A673 (cell line): ENCODE measurements at regions not wholly inside any gene's neighbourhood (a gene's known extent, or its start where the extent isn't known, plus 50 kb on each side); places are given as distances from the start of the nearest gene placed in this dataset.

Experiments used
- BruUV-seq: library from RNA; stranded (reverse); fragments of 400-500 nt; replicated peaks from 2 replicates; lab custom pipeline; 2021; lab: Mats Ljungman, UMichigan
- CTCF ChIA-PET: fragments of 300-600 bp; sonication (Branson Sonifier 250); formaldehyde crosslinking; loops from one replicate; lab custom pipeline; 2022; ENCODE audit warnings: antibody characterized with exemption; lab: Charles Lee
- POLR2A ChIA-PET: fragments of 300-600 bp; sonication (Branson Sonifier 250); formaldehyde crosslinking; loops from one replicate; lab custom pipeline; 2022; ENCODE audit warnings: antibody characterized with exemption; ENCODE audit not compliant: low non-redundant PET; lab: Charles Lee
- DNase-seq: peaks from one replicate; pipeline ENCODE4 v3.0.0-alpha.2; 2015; ENCODE audit warnings: low spot score
- H3K27ac ChIP-seq: fragments of 200-600 bp; sonication (generic); 2 replicates; pipeline ENCODE4 v1.5.1; 2016; ENCODE audit warnings: mixed run types, low read depth, mild to moderate bottlenecking, mixed read lengths, antibody characterized with exemption, low read length; ENCODE audit not compliant: poor library complexity, severe bottlenecking
- H3K27me3 ChIP-seq: fragments of 200-600 bp; sonication (generic); replicated peaks from 2 replicates; pipeline ENCODE4 v1.6.1; 2017; ENCODE audit warnings: mixed run types, low read depth, mild to moderate bottlenecking, mixed read lengths, antibody characterized with exemption, low read length; ENCODE audit not compliant: insufficient read depth, poor library complexity
- H3K36me3 ChIP-seq: fragments of 200-600 bp; sonication (generic); 2 replicates; pipeline ENCODE4 v1.6.1; 2016; ENCODE audit warnings: mixed run types, mild to moderate bottlenecking, mixed read lengths, antibody characterized with exemption, low read length; ENCODE audit not compliant: insufficient read depth, poor library complexity, severe bottlenecking
- H3K4me1 ChIP-seq: fragments of 200-600 bp; sonication (generic); 2 replicates; pipeline ENCODE4 v1.6.1; 2017; ENCODE audit warnings: mixed run types, mild to moderate bottlenecking, mixed read lengths, antibody characterized with exemption, low read length; ENCODE audit not compliant: insufficient read depth, poor library complexity, severe bottlenecking
- H3K4me3 ChIP-seq: fragments of 200-600 bp; sonication (generic); 2 replicates; pipeline ENCODE4 v1.5.1; 2016; ENCODE audit warnings: low read depth, mixed run types, mild to moderate bottlenecking, mixed read lengths, low read length; ENCODE audit not compliant: poor library complexity, severe bottlenecking
- H3K9me3 ChIP-seq: fragments of 200-600 bp; sonication (generic); 2 replicates; pipeline ENCODE4 v1.6.1; 2016; ENCODE audit warnings: mixed run types, low read depth, mild to moderate bottlenecking, mixed read lengths, antibody characterized with exemption, low read length; ENCODE audit not compliant: poor library complexity, severe bottlenecking
- EZH2 ChIP-seq: fragments of 200-600 bp; sonication (generic); IDR thresholded peaks from 2 replicates; pipeline ENCODE4 v1.6.1; 2017; ENCODE audit warnings: borderline replicate concordance, low read depth, mild to moderate bottlenecking, mixed read lengths, antibody characterized with exemption, low read length; ENCODE audit not compliant: poor library complexity, severe bottlenecking
- intact Hi-C: fragments of 100-400 bp; cut with micrococcal nuclease; formaldehyde crosslinking; loops from one replicate; pipeline ENCODE4 v1.10.0; 2022; ENCODE audit not compliant: unreplicated experiment
- TF ChIP-seq, protein P1 (sequence below): fragments of 300-800, 200-600 bp; sonication (generic); conservative IDR thresholded peaks from 2 replicates; pipeline ENCODE4 v1.5.1; 2017; ENCODE audit warnings: low read depth, mild to moderate bottlenecking, antibody characterized with exemption, low read length, moderate library complexity, mixed read lengths

GRCh38 chr18:11199477-11199876 is 50.1 kb upstream of the PIEZO2 start:
- POLR2A ChIA-PET = interaction anchor here (0.7 kb wide), 1 partner anchor 10 kb away, joined by 3 read pairs; no protein-coding TSS in a partner anchor
- CTCF ChIA-PET = no interaction called here
- no TSS peak for BruUV-seq
- H3K4me3 ChIP-seq = no peak overlapping the region
- TF ChIP-seq, protein P1, sequence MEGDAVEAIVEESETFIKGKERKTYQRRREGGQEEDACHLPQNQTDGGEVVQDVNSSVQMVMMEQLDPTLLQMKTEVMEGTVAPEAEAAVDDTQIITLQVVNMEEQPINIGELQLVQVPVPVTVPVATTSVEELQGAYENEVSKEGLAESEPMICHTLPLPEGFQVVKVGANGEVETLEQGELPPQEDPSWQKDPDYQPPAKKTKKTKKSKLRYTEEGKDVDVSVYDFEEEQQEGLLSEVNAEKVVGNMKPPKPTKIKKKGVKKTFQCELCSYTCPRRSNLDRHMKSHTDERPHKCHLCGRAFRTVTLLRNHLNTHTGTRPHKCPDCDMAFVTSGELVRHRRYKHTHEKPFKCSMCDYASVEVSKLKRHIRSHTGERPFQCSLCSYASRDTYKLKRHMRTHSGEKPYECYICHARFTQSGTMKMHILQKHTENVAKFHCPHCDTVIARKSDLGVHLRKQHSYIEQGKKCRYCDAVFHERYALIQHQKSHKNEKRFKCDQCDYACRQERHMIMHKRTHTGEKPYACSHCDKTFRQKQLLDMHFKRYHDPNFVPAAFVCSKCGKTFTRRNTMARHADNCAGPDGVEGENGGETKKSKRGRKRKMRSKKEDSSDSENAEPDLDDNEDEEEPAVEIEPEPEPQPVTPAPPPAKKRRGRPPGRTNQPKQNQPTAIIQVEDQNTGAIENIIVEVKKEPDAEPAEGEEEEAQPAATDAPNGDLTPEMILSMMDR = no peak
- TF ChIP-seq EZH2 = no peak
- H3K4me1 ChIP-seq = no peaks in the 10 kb centered on the region
- no peak for DNase-seq
- H3K27ac ChIP-seq = no peak overlapping the region
- H3K27me3 ChIP-seq = peaks cover 25% of the 10 kb centered on the region
- no peaks in the 10 kb centered on the region for H3K36me3 ChIP-seq
- H3K9me3 ChIP-seq = no peaks in the 10 kb centered on the region
- intact Hi-C loops = no loop called here
